Activated CD8-positive, alpha-beta memory T cell treated with anti-CD3 and anti-CD28 coated beads, Interleukin-2, amount 10 ng/mL, durations not matched to agents 7 days and 5 days (primary cell): ENCODE measurements at regions not wholly inside any gene's neighbourhood (a gene's known extent, or its start where the extent isn't known, plus 50 kb on each side); places are given as distances from the start of the nearest gene placed in this dataset.

Experiments
- ATAC-seq: fragments of 150-1000 bp; cut with Tn5 transposase; one replicate; pipeline ENCODE4 v1.10.0; 2021; ENCODE audit warnings: moderate library complexity
- CTCF ChIA-PET: fragments of 350-600 bp; sonication (Branson Sonifier 250); formaldehyde crosslinking; loops from one replicate; lab custom pipeline; 2021; ENCODE audit warnings: antibody characterized with exemption; lab: Charles Lee
- DNase-seq: peaks from one replicate; pipeline ENCODE4 v3.0.0-alpha.2; 2020
- H3K27ac Mint-ChIP-seq: one replicate; pipeline ENCODE4 v1.8.0; 2021; ENCODE audit warnings: mild to moderate bottlenecking, mixed read lengths
- H3K27me3 Mint-ChIP-seq: one replicate; pipeline ENCODE4 v1.8.0; 2021; ENCODE audit warnings: mixed read lengths
- H3K36me3 Mint-ChIP-seq: one replicate; pipeline ENCODE4 v1.8.0; 2021; ENCODE audit warnings: mild to moderate bottlenecking, mixed read lengths
- H3K4me1 Mint-ChIP-seq: one replicate; pipeline ENCODE4 v1.8.0; 2021; ENCODE audit warnings: mixed read lengths
- H3K4me3 Mint-ChIP-seq: one replicate; pipeline ENCODE4 v1.8.0; 2021; ENCODE audit warnings: mild to moderate bottlenecking, moderate library complexity, mixed read lengths
- H3K9me3 Mint-ChIP-seq: one replicate; pipeline ENCODE4 v1.8.0; 2022; ENCODE audit warnings: low read depth, mixed read lengths

DNA sequence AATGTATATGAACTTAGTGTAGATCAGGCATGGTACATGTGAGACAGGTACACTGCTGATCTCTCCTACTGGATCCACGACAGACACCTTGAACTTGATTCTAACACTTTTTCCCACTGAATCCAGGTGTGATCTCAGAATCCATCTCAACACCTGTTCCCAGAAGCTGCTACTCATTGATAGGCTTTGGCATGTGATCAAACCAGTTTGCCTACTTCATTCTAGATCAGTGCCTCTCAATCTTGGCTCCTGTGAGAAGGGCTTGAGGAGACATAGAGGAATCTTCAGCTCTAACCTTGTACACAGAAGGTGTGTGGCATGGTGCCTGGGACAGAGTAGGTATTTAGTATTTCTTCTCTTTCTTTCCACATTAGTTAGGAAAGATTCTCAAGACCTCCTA is 212.3 kb upstream of the ATP5MC3 start:
- Mint-ChIP-seq H3K27ac (no peak overlapping the region), H3K9me3 (no peaks in the 10 kb centered on the region), H3K4me3 (no peak overlapping the region), H3K27me3 (peaks cover 20% of the 10 kb centered on the region), H3K36me3 (no peaks in the 10 kb centered on the region), H3K4me1 (no peaks in the 10 kb centered on the region)
- DNase-seq (no peak), ATAC-seq (no peak)
- CTCF ChIA-PET, result no interaction called here

DNA sequence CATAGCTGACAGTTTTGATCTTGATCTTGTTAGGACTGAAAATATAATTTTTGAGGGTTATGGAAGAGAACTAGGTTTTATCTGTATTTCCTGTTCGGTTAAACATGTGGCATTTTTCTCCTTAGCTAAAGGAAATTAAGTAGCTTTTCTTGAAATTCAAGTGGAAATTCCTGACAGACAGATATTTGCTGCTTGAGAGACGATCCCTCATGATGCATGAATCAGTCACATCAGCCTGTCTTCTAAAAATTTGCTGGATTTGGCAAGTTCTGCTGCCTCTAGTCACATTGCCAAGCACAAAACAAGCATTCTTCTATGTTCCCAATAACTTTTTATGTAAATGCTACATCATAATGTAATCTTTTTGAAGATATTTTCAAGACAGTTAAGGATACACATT is 201.8 kb upstream of the ATP5MC3 start:
- CTCF ChIA-PET, result no interaction called here

DNA sequence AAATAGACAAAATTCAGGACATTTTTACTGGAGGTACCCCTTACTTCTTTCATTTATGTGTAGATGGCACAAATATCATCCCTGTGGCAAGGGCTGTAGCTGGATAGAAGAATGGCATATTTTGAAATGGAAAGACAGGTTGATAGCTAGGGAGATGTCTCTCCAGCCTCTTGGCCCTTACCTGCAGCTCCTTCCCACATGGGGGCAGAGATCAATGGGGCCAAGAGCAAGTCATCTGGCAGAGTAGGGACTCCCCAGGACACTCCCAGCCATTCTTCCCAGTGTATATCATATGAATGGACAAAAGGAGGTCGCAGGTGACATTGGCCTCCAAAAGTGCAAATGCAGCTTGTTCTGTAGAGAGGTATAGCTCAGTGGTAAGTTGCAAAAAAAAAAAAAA is 192.2 kb upstream of the ATP5MC3 start:
- H3K27me3 Mint-ChIP-seq, result peaks cover 31% of the 10 kb centered on the region
- no peak for ATAC-seq
- DNase-seq, result no peak
- CTCF ChIA-PET, result no interaction called here
- H3K27ac Mint-ChIP-seq, result no peak overlapping the region
- no peaks in the 10 kb centered on the region for H3K9me3 Mint-ChIP-seq
- no peaks in the 10 kb centered on the region for H3K4me1 Mint-ChIP-seq
- no peaks in the 10 kb centered on the region for H3K36me3 Mint-ChIP-seq
- no peak overlapping the region for H3K4me3 Mint-ChIP-seq

More for the DNA sequence above, 201.8 kb upstream of the ATP5MC3 start:
- peaks cover 11% of the 10 kb centered on the region for H3K27me3 Mint-ChIP-seq
- H3K36me3 Mint-ChIP-seq, result peaks cover 6% of the 10 kb centered on the region
- DNase-seq, result no peak
- no peak for ATAC-seq
- no peak overlapping the region for H3K4me3 Mint-ChIP-seq
- H3K9me3 Mint-ChIP-seq, result peaks cover 21% of the 10 kb centered on the region
- no peak overlapping the region for H3K27ac Mint-ChIP-seq
- no peaks in the 10 kb centered on the region for H3K4me1 Mint-ChIP-seq

DNA sequence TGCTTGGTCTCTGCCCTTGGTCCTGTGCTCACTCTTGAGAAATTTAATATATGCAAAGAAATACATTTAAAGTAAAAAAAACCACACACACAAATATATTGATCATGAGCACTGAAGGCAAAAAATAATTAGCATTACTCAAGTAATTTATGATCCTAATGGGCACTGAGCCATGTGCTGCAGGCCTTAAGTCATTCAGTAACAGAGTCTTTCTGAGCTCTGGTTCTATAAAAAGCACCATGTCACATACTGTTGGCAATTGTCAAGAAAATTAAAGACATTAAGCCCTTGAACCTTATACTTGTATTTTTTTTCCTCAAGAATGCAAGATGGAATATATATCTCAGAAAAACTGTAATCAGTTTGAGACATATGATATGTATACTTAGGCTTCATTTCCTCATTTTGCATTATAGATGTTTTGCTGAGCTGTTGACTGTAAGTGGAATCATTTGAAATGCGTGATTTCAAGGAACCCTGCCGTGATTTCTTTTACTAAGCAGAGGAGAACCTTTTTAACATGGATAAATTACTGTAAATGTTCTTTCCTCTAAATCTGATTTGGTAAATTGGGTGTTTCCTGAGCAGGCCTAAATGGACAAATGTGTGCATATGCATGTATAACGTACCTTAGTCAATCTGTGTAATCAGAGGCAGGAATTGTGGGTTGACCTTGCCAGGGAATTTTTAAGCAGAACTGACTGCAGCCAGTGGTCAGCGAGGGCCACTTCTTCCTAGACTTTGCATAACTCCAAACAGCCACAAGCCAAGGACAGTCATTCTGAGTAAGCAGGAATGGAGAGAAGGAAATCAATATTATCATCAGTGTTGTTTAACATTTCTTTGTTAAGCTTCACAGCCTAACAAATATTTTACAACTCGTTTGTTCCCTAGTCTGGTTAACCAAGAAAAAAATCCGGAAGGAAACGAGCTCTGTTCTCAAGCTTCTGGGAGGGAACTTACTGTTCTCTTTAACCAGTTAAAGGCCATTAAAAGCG is 191.5 kb upstream of the ATP5MC3 start:
- no peak for DNase-seq
- Mint-ChIP-seq H3K9me3 (no peaks in the 10 kb centered on the region), H3K4me3 (no peak overlapping the region), H3K4me1 (no peaks in the 10 kb centered on the region), H3K27ac (no peak overlapping the region), H3K27me3 (peaks cover 31% of the 10 kb centered on the region), H3K36me3 (no peaks in the 10 kb centered on the region)
- CTCF ChIA-PET, result no interaction called here
- ATAC-seq, result no peak

DNA sequence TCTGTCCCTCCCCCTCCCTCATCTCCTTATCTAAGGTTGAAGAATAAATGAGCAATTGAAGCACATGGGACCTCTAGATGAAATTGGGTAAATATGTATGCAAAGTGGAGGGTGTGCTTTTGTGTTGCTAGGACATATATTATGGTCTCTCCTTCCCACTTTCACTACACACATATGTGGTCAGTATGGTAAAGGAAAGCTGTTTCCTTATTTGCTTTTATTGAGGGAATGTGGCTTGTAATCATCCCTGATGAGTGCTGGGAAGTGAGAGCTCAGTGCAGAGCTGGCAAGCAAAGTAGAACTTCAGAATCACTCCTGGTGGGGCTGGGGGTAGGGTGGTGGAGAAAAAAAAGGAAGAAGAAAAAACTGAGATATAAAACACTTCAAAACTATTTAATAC is 189.9 kb upstream of the ATP5MC3 start:
- peaks cover 23% of the 10 kb centered on the region for H3K27me3 Mint-ChIP-seq
- DNase-seq (no peak), ATAC-seq (no peak)
- no peaks in the 10 kb centered on the region for H3K9me3 Mint-ChIP-seq
- H3K36me3 Mint-ChIP-seq, result no peaks in the 10 kb centered on the region
- H3K4me3 Mint-ChIP-seq, result no peak overlapping the region
- no peaks in the 10 kb centered on the region for H3K4me1 Mint-ChIP-seq
- no peak overlapping the region for H3K27ac Mint-ChIP-seq
- CTCF ChIA-PET, result no interaction called here

DNA sequence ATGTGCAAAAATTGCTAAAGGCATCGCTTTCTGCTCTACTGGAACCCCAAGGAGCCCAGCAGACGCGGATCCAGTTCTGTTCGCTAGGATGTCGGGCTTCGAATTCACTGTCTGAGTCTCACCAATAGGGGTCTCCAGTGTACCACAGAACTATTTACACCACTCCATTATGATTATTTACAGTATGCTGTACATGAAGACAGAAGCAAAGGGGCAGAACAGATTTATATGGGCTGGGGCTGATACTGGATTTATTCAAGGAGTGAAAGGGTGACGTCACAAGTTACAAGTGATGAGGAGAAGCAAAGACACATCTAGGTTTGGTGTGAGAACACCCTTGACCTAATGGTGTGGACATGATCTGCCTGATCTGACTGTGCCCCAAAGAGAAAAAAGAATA is 185.3 kb upstream of the ATP5MC3 start:
- ATAC-seq (peak; percentile 79), DNase-seq (no peak)
- Mint-ChIP-seq H3K36me3 (no peaks in the 10 kb centered on the region), H3K4me3 (no peak overlapping the region), H3K4me1 (no peaks in the 10 kb centered on the region), H3K27me3 (peaks cover 44% of the 10 kb centered on the region), H3K9me3 (no peaks in the 10 kb centered on the region), H3K27ac (no peak overlapping the region)
- CTCF ChIA-PET, result interaction anchor here (2.3 kb wide), 1 partner anchor 730 kb away, joined by 8 read pairs; no protein-coding TSS in a partner anchor

DNA sequence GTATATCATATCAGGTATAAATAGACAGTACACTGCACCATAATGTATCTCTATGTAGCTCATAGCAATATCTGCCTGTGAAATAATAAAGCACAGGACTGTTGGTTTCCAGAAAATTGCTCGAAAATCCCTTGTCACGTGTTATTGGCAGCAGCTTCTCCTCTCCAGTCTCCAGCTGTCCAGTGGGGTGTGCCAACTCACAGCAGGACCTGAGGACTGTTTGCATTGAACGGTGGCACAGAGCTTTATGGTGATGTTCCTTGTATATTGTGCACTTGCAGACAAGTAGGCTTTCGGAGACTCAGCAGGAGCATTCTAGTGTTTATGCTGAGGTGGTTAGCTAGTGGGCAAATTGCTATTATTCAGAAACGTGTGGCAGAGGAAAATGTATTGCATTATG is 182.2 kb upstream of the ATP5MC3 start:
- Mint-ChIP-seq H3K9me3 (no peaks in the 10 kb centered on the region), H3K27ac (no peak overlapping the region), H3K27me3 (peaks cover 47% of the 10 kb centered on the region), H3K36me3 (no peaks in the 10 kb centered on the region), H3K4me3 (no peak overlapping the region), H3K4me1 (no peaks in the 10 kb centered on the region)
- CTCF ChIA-PET, result interaction anchor here (1.2 to 4.0 kb wide), 2 partner anchors 160 to 733 kb away, joined by 3 to 17 read pairs; no protein-coding TSS in a partner anchor
- ATAC-seq (no peak), DNase-seq (no peak)

DNA sequence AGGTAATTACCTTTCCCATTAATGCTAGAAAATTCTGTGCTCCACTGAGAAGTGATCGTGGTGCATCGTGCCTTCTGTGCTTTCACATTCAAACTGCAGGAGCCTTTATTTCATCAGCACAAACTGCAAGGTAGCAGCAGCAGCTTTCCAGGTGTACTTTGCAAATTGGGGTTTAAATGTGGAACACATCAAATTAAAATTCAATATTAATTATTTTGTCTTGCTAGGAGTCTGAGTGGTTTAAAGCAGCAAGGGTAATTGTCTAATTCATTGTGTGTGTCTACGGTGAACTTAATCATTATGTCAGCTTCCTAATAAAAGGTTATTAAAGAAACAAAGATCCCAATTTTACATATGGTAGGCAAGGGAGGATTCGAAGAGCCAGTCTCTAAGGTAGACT is 180.8 kb upstream of the ATP5MC3 start:
- Mint-ChIP-seq H3K36me3 (no peaks in the 10 kb centered on the region), H3K4me1 (peaks cover 5% of the 10 kb centered on the region), H3K4me3 (no peak overlapping the region), H3K27ac (no peak overlapping the region), H3K27me3 (peaks cover 47% of the 10 kb centered on the region), H3K9me3 (no peaks in the 10 kb centered on the region)
- CTCF ChIA-PET, result interaction anchor here (1.2 kb wide), 1 partner anchor 158 kb away, joined by 3 read pairs; no protein-coding TSS in a partner anchor
- ATAC-seq, result no peak
- DNase-seq, result no peak

DNA sequence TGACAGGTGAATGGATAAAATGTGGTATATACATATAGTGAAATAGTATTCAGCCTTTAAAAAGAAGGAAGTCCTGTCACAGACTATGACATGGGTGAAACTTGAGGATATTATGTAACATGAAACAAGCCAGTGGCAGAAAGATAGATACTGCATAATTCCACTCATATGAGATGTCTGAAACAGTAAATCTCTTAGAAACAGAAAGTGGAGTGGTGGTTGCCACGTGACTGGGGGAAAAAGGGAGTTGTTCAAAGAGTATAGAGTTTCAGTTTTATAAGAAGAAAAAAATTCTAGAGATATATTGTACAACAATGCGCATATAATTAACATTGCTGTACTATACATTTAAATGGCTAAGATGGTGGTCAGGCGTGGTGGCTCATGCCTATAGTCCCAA is 178.2 kb upstream of the ATP5MC3 start:
- ATAC-seq, result no peak
- CTCF ChIA-PET, result no interaction called here

DNA sequence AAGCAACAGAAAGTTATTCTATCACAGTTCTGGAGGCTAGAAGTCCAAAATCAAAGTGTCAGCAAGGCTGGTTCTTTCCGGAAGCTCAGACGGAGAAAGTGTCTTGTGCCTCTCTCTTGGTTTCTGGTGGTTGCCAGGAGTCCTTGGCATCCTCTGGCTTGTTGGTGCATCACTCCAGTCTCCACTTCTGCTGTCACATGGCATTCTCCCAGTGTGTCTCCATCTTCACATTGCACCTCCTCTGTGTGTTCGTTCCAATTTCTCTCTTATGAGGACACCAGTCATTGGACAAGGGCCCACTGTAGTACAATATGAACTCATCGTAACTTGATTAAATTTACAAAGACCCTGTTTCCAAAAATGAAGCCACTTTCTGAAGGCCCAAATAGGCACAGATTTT is 175.4 kb upstream of the ATP5MC3 start:
- Mint-ChIP-seq H3K4me1 (peaks cover 5% of the 10 kb centered on the region), H3K9me3 (no peaks in the 10 kb centered on the region), H3K4me3 (no peak overlapping the region), H3K27me3 (peaks cover 34% of the 10 kb centered on the region), H3K27ac (no peak overlapping the region), H3K36me3 (no peaks in the 10 kb centered on the region)
- CTCF ChIA-PET, result no interaction called here
- DNase-seq (no peak), ATAC-seq (no peak)

More for the DNA sequence above, 178.2 kb upstream of the ATP5MC3 start:
- H3K9me3 Mint-ChIP-seq, result no peaks in the 10 kb centered on the region
- H3K27ac Mint-ChIP-seq, result no peak overlapping the region
- no peaks in the 10 kb centered on the region for H3K36me3 Mint-ChIP-seq
- H3K27me3 Mint-ChIP-seq, result peaks cover 37% of the 10 kb centered on the region
- peaks cover 5% of the 10 kb centered on the region for H3K4me1 Mint-ChIP-seq
- DNase-seq, result no peak
- H3K4me3 Mint-ChIP-seq, result no peak overlapping the region

DNA sequence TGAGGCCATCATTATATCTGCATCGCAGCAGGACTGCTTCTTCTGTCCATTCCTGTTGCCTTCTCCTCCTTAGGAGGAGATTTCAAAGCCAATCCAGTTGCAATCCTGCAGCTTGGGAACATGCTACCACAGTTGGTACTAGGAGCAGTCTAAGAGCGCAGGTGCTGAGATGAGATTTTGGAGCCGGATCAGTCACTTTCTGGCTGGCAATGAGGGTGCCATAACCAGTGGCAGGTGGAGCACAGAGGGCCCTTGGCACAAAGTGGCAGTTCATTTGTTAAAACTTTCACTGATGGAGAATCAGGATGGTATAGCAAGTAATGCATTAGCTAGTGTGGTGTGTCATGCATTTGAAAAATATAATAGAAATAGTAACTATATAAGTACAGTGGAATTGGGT is 173.7 kb upstream of the ATP5MC3 start:
- CTCF ChIA-PET, result no interaction called here
- no peak for ATAC-seq
- Mint-ChIP-seq H3K4me3 (no peak overlapping the region), H3K4me1 (peaks cover 5% of the 10 kb centered on the region), H3K27ac (no peak overlapping the region), H3K36me3 (no peaks in the 10 kb centered on the region), H3K9me3 (no peaks in the 10 kb centered on the region), H3K27me3 (peaks cover 35% of the 10 kb centered on the region)
- no peak for DNase-seq

DNA sequence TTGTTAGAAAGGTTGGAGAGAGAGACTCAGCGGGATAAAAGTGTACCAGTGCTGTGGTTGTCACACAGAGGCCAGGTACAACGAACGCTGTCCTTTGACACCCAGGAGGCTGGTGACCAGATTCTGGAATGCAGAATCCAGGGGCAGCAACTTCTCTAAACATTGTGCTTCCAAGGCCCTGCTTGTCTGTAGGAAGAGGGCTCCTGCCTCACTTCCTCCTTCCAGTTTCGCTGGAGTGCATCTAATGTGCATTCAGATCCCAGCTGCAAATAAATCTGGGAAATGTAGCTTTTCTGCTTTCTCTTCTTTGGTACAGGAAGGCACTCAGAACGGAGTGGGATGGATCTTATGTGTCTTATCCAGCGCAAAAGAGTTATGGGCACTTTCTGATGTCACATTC is 171.8 kb upstream of the ATP5MC3 start:
- ATAC-seq, result no peak

DNA sequence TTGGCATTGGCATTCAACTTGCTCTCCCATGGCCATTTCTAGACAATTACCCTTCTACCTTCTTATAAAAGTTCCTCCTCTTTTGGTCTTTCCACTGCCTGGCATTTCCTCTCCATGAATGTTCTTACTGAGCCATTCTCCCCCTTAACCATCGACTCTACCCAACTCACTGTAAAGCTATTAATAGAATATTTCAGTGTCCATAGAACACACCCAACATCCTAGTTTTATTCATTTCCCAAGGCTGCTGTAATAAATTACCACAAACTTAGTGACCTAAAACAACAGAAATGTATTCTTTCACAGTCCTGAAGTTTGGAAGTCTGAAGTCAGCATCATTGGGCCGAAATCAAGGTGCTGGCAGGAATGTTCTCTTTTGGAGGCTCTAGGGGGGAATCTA is 170.0 kb upstream of the ATP5MC3 start:
- Mint-ChIP-seq H3K4me3 (no peak overlapping the region), H3K27ac (no peak overlapping the region), H3K4me1 (peaks cover 3% of the 10 kb centered on the region), H3K27me3 (peaks cover 40% of the 10 kb centered on the region), H3K36me3 (no peaks in the 10 kb centered on the region), H3K9me3 (no peaks in the 10 kb centered on the region)
- no peak for DNase-seq
- ATAC-seq, result no peak
- CTCF ChIA-PET, result no interaction called here

More for the DNA sequence above, 171.8 kb upstream of the ATP5MC3 start:
- Mint-ChIP-seq H3K27me3 (peaks cover 36% of the 10 kb centered on the region), H3K36me3 (no peaks in the 10 kb centered on the region), H3K27ac (no peak overlapping the region), H3K4me1 (peaks cover 8% of the 10 kb centered on the region), H3K9me3 (no peaks in the 10 kb centered on the region), H3K4me3 (no peak overlapping the region)
- CTCF ChIA-PET, result no interaction called here
- no peak for DNase-seq

DNA sequence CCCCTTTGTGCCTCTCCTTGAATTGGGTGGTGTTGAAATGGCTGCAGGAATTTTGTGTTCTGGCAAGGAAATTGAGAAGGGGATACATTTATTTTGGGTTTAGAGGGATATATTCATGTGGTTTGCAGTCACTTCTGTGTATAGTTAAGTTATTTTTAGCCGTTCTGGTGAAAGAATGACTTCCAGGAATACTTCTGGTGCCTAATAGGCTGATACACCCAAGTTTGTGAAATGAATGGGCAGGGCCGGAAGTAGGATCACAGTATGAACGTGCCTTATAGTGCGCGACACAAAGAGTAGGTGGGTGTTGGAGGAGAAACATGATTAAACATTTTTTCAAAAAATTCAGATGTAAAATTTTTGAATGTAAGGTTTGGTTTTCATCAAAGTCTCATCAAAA is 168.6 kb upstream of the ATP5MC3 start:
- no peak for DNase-seq
- H3K4me3 Mint-ChIP-seq, result no peak overlapping the region
- H3K9me3 Mint-ChIP-seq, result no peaks in the 10 kb centered on the region
- no peaks in the 10 kb centered on the region for H3K36me3 Mint-ChIP-seq
- ATAC-seq, result no peak
- H3K4me1 Mint-ChIP-seq, result peaks cover 3% of the 10 kb centered on the region
- CTCF ChIA-PET, result no interaction called here
- no peak overlapping the region for H3K27ac Mint-ChIP-seq
- H3K27me3 Mint-ChIP-seq, result peaks cover 39% of the 10 kb centered on the region
